ENCODE measurements at regions not wholly inside any gene's neighbourhood (a gene's known extent, or its start where the extent isn't known, plus 50 kb on each side); places are given as distances from the start of the nearest gene placed in this dataset.

- no peak overlapping the region for H3K4me3 ChIP-seq (ENCODE audit: low read length in 3 of 3)
- no peak for DNase-seq
- no peaks in the 10 kb centered on the region for H3K4me1 ChIP-seq (ENCODE audit: control insufficient read depth in 2 of 3, insufficient read depth in 2 of 3, low read depth in 1 of 3, low read length in 3 of 3)
- no peaks in the 10 kb centered on the region for H3K27me3 ChIP-seq (ENCODE audit: control insufficient read depth, insufficient read depth, low read length)
- H3K36me3 ChIP-seq (ENCODE audit: control insufficient read depth in 2 of 3, insufficient read depth in 3 of 3, low read length in 3 of 3): no peaks in the 10 kb centered on the region
- intact Hi-C loops (cut with DNase I): no loop called here
- TF ChIP-seq CTCF (IDR thresholded peaks at IDR 0.05; ENCODE audit: borderline replicate concordance, extremely low read depth, insufficient read depth): no peak
- no peak overlapping the region for H3K27ac ChIP-seq (ENCODE audit: low read depth in 2 of 2, low read length in 2 of 2)
- FAIRE-seq: no peak
- H3K9me3 ChIP-seq (ENCODE audit: control insufficient read depth in 2 of 3, insufficient read depth in 1 of 3, low read length in 3 of 3): no peaks in the 10 kb centered on the region
- no peak overlapping the region for H3K9ac ChIP-seq (ENCODE audit: low read length in 3 of 3)
Measured at GRCh38 chr20:50265245-50265946, 74.8 kb downstream of the CEBPB start.

- TF ChIP-seq CTCF (IDR thresholded peaks at IDR 0.05; ENCODE audit: borderline replicate concordance, extremely low read depth, insufficient read depth): no peak
- no peaks in the 10 kb centered on the region for H3K4me1 ChIP-seq (ENCODE audit: control insufficient read depth in 2 of 3, insufficient read depth in 2 of 3, low read depth in 1 of 3, low read length in 3 of 3)
- no peaks in the 10 kb centered on the region for H3K9me3 ChIP-seq (ENCODE audit: control insufficient read depth in 2 of 3, insufficient read depth in 1 of 3, low read length in 3 of 3)
- no peaks in the 10 kb centered on the region for H3K27me3 ChIP-seq (ENCODE audit: control insufficient read depth, insufficient read depth, low read length)
- H3K9ac ChIP-seq (ENCODE audit: low read length in 3 of 3): no peak overlapping the region
- H3K4me3 ChIP-seq (ENCODE audit: low read length in 3 of 3): no peak overlapping the region
- no peak overlapping the region for H3K27ac ChIP-seq (ENCODE audit: low read depth in 2 of 2, low read length in 2 of 2)
- peak in 1 of 5 donors; percentile 54 for DNase-seq
- no peaks in the 10 kb centered on the region for H3K36me3 ChIP-seq (ENCODE audit: control insufficient read depth in 2 of 3, insufficient read depth in 3 of 3, low read length in 3 of 3)
- FAIRE-seq: no peak
- intact Hi-C loops (cut with DNase I): no loop called here
Measured at GRCh38 chr20:50266293-50267040, 75.8 kb downstream of the CEBPB start.

- no peak for FAIRE-seq
- Histone ChIP-seq H3K9me3 (ENCODE audit: control insufficient read depth in 2 of 3, insufficient read depth in 1 of 3, low read length in 3 of 3) (no peaks in the 10 kb centered on the region), H3K4me3 (ENCODE audit: low read length in 3 of 3) (no peak overlapping the region), H3K27ac (ENCODE audit: low read depth in 2 of 2, low read length in 2 of 2) (no peak overlapping the region), H3K36me3 (ENCODE audit: control insufficient read depth in 2 of 3, insufficient read depth in 3 of 3, low read length in 3 of 3) (no peaks in the 10 kb centered on the region), H3K27me3 (ENCODE audit: control insufficient read depth, insufficient read depth, low read length) (no peaks in the 10 kb centered on the region), H3K9ac (ENCODE audit: low read length in 3 of 3) (no peak overlapping the region), H3K4me1 (ENCODE audit: control insufficient read depth in 2 of 3, insufficient read depth in 2 of 3, low read depth in 1 of 3, low read length in 3 of 3) (no peaks in the 10 kb centered on the region)
- peak in 3 of 5 donors; percentile 27 to 90 (median 54) for DNase-seq
- TF ChIP-seq CTCF (IDR thresholded peaks at IDR 0.05; ENCODE audit: borderline replicate concordance, extremely low read depth, insufficient read depth): no peak
- intact Hi-C loops (cut with DNase I): no loop called here
Measured at GRCh38 chr20:50267041-50267865, 76.6 kb downstream of the CEBPB start.

Measured in kidney (tissue), 13 donors.